ENCODE measurements at regions not wholly inside any gene's neighbourhood (a gene's known extent, or its start where the extent isn't known, plus 50 kb on each side); places are given as distances from the start of the nearest gene placed in this dataset.
A peak's percentile ranks its signal among the peaks of the same experiment; 100 is the strongest.

GRCh38 chr20:17863577-17864292 is 104.9 kb downstream of the SNX5 start (continued):
- TF ChIP-seq NFKB2 (CRISPR knock-in tag; IDR thresholded peaks at IDR 0.05; ENCODE audit: borderline replicate concordance) (peak; percentile 76), SMC3 (IDR thresholded peaks at IDR 0.05; ENCODE audit: low read length) (peak; percentile 82), ZNF20 (CRISPR knock-in tag; IDR thresholded peaks at IDR 0.05) (0 out of 2 replicates have a peak, but pooled peaks have one; percentile 71), ZNF333 (CRISPR knock-in tag; IDR thresholded peaks at IDR 0.05; ENCODE audit: borderline replicate concordance) (peak; percentile 84; the same call in 1 of the 2 replicates), IKZF1 (IDR thresholded peaks at IDR 0.05) (no peak), MXD4 (CRISPR knock-in tag; IDR thresholded peaks at IDR 0.05) (peak; percentile 57), SMARCC2 (IDR thresholded peaks at IDR 0.05) (0 out of 2 replicates have a peak, but pooled peaks have one; percentile 35), MAX (IDR thresholded peaks at IDR 0.05) (peak; percentile 92), KLF11 (CRISPR knock-in tag; IDR thresholded peaks at IDR 0.05) (peak; percentile 98), ZNF33B (CRISPR knock-in tag; IDR thresholded peaks at IDR 0.05) (peak; percentile 99), ZNF766 (CRISPR knock-in tag; IDR thresholded peaks at IDR 0.05; ENCODE audit: borderline replicate concordance) (no peak), E2F1 (CRISPR knock-in tag; IDR thresholded peaks at IDR 0.05) (peak; percentile 50; the same call in 1 of the 2 replicates), TOPORS (CRISPR knock-in tag; IDR thresholded peaks at IDR 0.05) (peak; percentile 99), ZNF792 (CRISPR knock-in tag; IDR thresholded peaks at IDR 0.05) (peak; percentile 99), ZNF629 (CRISPR knock-in tag; conservative IDR thresholded peaks at IDR 0.05) (peak; percentile 70), SRSF9 (IDR thresholded peaks at IDR 0.05; ENCODE audit: borderline replicate concordance, insufficient read depth, low read depth, low read length, poor library complexity, severe bottlenecking) (no peak), DPF2 (CRISPR knock-in tag; IDR thresholded peaks at IDR 0.05; ENCODE audit: borderline replicate concordance, low read depth) (peak; percentile 100), SIX4 (CRISPR knock-in tag; IDR thresholded peaks at IDR 0.05) (peak; percentile 98), EED (CRISPR knock-in tag; IDR thresholded peaks at IDR 0.05) (peak; percentile 81; the same call in 1 of the 2 replicates), SP5 (CRISPR knock-in tag; IDR thresholded peaks at IDR 0.05; ENCODE audit: borderline replicate concordance, low read depth) (peak; percentile 98)
- TF ChIP-seq, protein P1, sequence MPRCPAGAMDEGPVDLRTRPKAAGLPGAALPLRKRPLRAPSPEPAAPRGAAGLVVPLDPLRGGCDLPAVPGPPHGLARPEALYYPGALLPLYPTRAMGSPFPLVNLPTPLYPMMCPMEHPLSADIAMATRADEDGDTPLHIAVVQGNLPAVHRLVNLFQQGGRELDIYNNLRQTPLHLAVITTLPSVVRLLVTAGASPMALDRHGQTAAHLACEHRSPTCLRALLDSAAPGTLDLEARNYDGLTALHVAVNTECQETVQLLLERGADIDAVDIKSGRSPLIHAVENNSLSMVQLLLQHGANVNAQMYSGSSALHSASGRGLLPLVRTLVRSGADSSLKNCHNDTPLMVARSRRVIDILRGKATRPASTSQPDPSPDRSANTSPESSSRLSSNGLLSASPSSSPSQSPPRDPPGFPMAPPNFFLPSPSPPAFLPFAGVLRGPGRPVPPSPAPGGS (CRISPR knock-in tag; IDR thresholded peaks at IDR 0.05), result peak; percentile 97
- TF ChIP-seq, protein P2, sequence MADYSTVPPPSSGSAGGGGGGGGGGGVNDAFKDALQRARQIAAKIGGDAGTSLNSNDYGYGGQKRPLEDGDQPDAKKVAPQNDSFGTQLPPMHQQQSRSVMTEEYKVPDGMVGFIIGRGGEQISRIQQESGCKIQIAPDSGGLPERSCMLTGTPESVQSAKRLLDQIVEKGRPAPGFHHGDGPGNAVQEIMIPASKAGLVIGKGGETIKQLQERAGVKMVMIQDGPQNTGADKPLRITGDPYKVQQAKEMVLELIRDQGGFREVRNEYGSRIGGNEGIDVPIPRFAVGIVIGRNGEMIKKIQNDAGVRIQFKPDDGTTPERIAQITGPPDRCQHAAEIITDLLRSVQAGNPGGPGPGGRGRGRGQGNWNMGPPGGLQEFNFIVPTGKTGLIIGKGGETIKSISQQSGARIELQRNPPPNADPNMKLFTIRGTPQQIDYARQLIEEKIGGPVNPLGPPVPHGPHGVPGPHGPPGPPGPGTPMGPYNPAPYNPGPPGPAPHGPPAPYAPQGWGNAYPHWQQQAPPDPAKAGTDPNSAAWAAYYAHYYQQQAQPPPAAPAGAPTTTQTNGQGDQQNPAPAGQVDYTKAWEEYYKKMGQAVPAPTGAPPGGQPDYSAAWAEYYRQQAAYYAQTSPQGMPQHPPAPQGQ (CRISPR knock-in tag; IDR thresholded peaks at IDR 0.05; ENCODE audit: borderline replicate concordance), result peak; percentile 100
- TF ChIP-seq, protein P3, sequence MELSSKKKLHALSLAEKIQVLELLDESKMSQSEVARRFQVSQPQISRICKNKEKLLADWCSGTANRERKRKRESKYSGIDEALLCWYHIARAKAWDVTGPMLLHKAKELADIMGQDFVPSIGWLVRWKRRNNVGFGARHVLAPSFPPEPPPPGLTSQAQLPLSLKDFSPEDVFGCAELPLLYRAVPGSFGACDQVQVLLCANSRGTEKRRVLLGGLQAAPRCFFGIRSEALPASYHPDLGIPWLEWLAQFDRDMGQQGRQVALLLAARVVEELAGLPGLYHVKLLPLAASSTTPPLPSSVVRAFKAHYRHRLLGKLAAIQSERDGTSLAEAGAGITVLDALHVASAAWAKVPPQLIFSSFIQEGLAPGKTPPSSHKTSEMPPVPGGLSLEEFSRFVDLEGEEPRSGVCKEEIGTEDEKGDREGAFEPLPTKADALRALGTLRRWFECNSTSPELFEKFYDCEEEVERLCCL (CRISPR knock-in tag; IDR thresholded peaks at IDR 0.05; ENCODE audit: borderline replicate concordance), result no peak
- TF ChIP-seq, protein P4, sequence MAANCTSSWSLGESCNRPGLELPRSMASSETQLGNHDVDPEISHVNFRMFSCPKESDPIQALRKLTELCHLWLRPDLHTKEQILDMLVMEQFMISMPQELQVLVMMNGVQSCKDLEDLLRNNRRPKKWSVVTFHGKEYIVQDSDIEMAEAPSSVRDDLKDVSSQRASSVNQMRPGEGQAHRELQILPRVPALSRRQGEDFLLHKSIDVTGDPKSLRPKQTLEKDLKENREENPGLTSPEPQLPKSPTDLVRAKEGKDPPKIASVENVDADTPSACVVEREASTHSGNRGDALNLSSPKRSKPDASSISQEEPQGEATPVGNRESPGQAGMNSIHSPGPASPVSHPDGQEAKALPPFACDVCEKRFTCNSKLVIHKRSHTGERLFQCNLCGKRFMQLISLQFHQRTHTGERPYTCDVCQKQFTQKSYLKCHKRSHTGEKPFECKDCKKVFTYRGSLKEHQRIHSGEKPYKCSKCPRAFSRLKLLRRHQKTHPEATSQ (CRISPR knock-in tag; IDR thresholded peaks at IDR 0.05; ENCODE audit: borderline replicate concordance), result peak; percentile 99; the same call in 1 of the 2 replicates

All from HepG2 (cell line).